Stimulated activated CD4-positive, alpha-beta T cell treated with anti-CD3 and anti-CD28 coated beads, Interleukin-4, amount 100 ng/mL, for 1 hour (primary cell): ENCODE measurements at regions not wholly inside any gene's neighbourhood (a gene's known extent, or its start where the extent isn't known, plus 50 kb on each side); places are given as distances from the start of the nearest gene placed in this dataset.
"Not testable (repeated sequence)": the region's sequence is repeated elsewhere in the genome, so short reads cannot be mapped to it uniquely, and the experiment has no call there.

Source experiments
- DNase-seq: peaks from one replicate; pipeline ENCODE4 v3.0.0-alpha.2; 2020

DNA sequence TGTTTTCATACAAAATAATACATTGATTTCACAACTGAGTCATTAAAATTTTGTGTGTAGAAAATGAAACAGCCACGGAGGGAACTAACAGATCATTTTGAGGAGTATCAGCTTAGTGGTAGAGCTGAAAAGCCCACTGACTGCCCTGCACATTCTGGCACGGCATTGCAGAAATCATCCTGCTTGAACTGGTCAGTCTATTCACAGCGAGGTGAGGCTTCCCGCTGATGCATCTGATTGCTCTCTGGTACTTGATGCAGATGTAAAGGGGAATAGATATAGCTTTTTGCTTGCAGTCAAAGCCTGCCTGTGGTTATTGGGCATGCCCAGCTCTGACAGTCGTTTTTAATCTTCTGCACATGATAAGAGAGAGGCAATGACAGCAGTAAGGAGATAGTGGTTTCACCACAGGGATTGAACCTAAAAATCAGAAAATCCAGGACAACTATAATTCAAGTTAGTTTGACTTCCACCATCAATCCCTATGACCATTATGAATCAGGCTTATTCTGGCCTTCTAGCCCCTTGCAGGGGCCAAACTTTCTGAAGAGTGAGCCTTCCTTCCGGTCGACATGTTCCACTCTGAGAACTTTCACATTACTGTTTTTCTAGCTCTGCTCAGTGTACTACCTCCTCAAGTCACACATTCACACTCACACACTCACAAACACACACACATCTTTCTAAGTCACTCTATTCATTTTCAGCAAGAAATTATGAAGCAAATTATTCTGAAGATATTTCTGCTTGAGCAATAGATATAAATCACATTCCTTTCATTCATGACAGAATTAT lies 782.8 kb upstream of the NUDT12 start:
- no peak for DNase-seq

DNA sequence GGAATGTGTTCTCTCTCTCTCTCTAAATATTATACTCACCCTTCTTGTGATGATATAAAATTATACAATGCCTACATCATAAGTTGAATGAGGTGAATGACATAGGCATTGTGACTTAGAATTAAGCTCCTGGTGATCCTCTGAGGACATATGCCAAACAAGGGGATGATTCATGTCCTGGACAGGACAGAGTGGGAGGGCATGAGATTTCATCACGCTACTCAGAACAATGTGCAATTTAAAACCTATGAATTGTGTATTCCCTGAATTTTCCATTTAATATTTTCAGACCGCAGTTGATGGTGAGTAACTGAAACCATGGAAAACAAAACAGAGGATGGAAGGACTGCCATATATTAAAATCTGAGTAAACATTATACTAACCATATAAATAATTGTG lies 782.2 kb upstream of the NUDT12 start:
- no peak for DNase-seq

DNA sequence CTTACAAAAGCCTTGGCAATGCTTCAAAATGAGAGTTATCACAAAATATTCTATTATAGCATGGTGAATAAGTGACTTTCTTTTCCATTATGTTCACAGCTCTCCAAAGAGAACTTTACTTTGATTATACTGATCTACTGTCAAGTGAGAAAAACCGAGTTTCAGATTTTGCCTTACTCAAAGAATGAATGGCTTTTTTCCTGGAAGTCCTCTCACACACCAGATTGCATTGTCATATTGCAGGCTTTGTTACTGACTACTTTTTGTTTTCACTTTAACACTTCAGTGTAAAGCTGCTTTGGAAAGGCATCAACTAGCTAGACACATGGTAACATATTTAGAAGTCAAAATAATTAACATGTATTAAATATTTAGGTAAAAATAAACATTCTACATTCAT lies 765.2 kb upstream of the NUDT12 start:
- no peak for DNase-seq

DNA sequence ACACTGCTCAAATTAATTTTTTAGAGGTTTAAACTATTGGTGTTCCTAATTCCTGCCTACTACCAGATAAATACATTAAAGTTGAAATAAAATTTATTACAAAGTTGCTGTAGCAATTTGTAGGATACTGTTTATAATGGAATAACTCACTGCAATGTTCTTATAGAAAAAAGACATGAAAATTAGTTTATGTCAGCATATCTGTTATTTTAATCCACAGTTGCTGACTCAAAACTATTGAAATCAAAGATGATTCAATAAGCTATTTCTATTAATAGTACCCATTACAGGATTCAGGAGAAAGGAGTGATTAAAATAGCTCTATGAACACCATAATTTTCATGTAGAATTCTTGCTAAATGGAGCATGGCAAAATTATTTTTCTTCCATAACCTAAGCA lies 764.4 kb upstream of the NUDT12 start:
- no peak for DNase-seq

DNA sequence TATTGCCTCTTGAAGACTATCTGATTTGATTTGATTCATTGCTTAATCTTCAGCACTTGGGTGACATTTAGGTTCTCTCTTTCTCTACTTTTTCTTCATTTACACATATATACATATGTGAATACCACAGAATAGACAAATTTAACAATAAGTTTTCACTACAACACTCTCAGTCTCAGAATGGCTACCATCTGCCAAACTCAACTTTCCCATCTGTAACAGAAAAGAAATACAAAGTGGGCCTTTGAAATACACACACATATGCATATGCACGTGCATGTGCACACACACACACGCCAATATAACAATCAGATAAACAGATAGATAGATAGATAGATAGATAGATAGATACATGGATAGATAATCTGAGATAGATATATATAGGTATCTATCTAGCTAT lies 762.8 kb upstream of the NUDT12 start:
- no peak for DNase-seq

GRCh38 chr5:104316676-104317075 lies 754.1 kb upstream of the NUDT12 start:
- not testable (repeated sequence) for DNase-seq

- DNase-seq = no peak
Measured at GRCh38 chr5:104312481-104312880, 749.9 kb upstream of the NUDT12 start.

- DNase-seq = no peak
Measured at GRCh38 chr5:104305602-104306001, 743.0 kb upstream of the NUDT12 start.

DNA sequence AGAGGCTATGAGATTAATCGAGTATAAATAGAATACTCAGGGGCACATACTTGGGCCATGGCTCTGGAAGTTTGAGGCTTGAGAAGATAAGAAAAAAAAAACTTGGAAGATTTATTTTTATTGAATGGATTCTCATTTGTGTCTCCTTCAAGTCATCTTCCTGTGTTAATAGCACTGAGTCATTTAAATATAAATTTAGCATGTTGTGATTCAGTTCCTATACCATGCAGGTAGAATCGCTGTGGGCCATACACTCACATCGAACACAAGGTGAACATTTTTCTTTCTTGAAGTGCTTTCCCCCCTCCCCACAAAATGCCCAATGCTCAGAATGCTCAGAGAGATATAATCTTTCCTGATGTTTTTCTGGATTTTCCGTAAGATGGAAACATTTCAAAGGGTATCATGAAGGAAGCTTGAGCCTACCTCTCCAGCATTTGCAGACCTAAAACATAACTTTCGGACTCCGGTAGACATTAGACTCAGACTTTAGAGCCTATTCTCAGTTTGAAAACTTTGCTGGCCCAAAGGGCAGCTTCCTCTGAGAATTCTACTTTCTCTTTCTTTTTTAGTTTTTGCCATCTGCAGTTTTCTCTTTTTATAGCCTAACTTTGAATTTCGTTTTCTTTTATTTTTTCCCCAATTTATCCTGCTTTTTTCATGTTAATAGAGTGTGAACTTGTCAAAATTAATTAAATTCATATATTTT lies 737.6 kb upstream of the NUDT12 start:
- DNase-seq = no peak

DNA sequence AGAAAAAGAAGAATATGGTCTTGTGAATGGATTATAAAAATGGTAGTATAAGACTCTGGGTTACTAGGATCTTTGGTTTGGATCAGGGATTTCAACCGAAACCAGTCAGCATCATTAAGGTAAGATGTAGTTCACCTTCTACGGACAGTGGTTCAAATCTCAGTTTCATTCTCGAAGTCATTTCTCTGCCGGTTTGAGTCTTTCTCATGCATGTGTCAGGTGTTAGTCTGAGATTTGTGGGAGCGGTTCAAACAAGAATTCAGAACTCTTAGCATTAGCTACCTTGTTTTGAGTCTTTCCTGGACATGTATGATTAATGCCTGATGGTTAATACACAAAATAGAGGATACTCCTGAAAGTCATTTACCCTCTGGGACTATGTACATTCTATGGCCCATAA lies 735.9 kb upstream of the NUDT12 start:
- no peak for DNase-seq

- no peak for DNase-seq
Measured at GRCh38 chr5:104297076-104297475, 734.5 kb upstream of the NUDT12 start.

DNA sequence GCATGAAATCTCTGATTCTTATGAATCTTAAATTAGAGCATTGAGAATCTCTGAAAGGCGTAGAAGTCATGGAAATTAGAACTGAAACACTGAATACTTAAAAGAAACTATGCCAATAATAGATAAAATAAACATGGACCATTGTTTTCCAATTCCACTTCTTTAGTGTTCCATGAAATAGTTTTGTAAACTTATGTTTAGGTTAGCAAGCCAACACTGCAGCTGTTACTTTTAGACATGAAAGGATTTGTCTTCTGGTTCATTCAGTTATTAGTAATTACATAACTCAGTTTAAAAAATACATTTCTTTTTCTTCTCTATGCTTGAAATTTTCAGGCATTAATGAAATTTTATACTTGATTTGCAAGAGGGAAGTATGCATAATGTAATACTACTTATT lies 733.4 kb upstream of the NUDT12 start:
- no peak for DNase-seq

- DNase-seq = no peak
Measured at GRCh38 chr5:104283136-104283535, 720.5 kb upstream of the NUDT12 start.

DNA sequence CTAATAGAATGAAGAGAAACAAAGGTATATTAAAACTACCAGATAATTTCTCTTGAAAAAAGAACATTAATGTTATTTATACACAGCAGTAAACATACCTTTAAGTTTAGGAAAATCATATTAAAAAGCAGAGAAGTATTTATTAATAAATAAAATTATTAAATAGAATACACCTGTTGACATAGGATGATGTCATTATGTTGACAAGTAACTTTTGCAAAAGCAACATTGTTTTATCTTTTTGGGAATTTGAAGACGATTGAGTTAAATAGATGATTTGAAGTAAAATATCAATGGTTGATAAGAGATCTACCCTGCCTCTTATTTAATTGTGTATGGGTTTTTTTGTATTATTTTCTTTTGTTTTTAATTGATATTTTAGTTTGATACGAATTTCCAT lies 711.1 kb upstream of the NUDT12 start:
- DNase-seq = no peak

DNA sequence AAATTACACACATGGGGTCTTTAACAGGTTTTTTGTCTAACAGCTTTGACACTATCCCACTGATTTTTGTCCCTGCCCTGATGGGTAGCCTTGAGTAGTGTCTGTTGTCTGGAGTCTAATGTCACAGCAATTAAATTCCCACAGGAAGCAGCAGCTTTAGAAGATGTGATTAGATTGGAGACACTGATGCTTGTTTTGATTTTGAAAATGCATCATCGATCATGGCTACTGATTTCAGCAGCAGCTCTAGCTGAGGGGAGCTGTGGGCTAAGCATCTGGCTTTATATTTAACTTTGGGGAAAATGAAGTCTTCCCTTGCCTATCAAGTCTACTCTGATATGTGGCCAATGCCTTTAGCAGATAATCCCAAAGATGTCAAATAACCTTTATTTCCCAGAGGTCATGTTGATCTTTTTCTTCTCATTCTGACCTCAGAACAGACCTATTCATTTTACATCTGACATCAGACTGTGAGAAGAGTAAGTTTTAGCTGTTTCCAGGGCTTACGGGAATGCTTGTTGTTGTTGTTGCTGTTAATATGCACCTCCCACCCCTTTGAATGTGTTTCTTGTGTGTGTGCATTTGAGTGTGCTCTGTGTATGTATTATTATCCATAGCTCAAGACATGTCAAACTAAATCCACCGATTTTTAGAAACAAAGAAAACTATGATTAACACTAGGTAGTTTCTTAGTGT lies 704.9 kb upstream of the NUDT12 start:
- no peak for DNase-seq

GRCh38 chr5:104266161-104266560 lies 703.6 kb upstream of the NUDT12 start:
- no peak for DNase-seq

DNA sequence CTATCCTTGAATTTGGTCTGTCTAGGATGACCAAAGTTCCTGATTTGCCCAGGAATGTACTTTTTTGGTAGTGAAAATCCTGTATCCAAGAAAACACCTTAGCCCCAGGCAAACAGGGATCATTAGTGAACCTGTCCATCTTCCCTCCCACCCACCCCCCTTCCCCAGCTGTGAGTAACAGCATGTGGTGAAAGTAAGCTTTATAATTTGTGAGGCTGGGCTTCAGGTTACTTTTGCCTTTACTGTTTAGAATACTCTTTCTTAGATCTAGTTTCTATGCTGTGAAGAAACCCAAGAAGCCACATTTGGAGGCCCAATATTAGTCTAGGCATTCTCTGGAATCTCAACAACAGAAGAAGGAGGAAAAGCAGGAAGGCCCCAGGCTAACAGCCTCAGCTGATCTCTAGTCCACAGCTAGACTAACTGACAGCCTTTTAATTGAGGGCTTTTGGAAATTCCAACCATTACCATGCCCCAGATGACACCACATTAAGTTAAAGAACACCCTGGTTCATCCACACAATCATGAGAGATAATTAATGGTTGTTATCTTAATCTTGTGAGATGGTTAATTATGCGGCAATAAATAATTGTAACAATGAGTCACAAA lies 703.0 kb upstream of the NUDT12 start:
- DNase-seq = no peak

DNA sequence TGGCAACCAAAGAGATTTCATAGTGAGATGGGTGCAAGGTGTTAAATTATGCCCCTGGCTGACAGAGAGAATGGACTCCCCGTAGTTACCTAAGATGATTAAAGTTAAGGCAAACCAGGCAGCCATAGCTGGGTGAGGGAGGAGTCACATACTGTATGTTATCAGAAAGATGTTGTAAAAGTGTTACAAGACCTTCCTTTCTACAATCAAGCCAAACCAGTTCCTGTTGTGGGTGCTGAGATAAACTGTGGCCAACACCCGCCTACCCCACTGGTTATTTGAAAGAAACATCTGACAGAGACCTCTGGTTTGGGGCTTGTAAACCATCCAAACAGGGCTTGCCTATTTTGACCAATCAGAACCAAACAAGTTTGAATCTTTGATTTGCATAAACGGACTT lies 684.7 kb upstream of the NUDT12 start:
- no peak for DNase-seq

DNA sequence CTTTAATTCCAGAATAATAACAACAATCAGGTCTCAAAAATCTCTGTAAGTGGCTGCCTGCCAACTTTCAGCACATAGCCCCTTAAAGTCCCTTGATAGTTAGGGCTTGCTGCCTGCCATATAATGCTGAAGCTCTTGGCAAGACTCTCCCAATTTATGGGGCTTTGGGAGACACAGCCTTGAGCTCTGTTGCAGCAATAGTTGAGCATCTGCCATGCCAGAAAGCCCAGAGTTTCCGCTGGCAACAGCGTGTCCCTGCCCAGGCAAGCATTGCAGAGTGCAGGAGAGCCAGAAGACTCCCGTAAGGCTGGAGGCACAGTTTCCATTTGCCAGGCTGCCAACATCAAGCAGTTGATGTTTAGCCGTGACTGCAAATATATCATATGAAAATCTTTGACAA lies 678.5 kb upstream of the NUDT12 start:
- no peak for DNase-seq

GRCh38 chr5:104237586-104237985 lies 675.0 kb upstream of the NUDT12 start:
- no peak for DNase-seq

- no peak for DNase-seq
Measured at GRCh38 chr5:104223885-104224773, 661.5 kb upstream of the NUDT12 start.

DNA sequence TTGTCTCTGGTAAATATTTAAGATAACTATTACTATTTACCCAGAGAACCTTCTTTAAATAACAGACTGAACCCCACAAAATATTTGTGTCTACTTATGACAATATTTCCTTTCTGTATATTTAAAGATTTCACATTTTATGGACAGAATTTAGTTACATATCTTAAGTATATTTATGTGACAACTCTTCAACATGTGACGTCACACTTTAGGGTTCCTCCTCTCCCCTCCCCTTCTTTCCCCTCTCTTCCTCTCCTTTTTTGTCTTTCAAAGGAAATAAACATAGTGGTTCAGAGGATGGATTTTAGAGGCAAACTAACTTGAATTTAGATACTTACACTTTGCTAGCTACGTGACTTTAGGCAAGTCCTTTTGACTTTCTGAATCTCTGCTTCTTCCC lies 655.6 kb upstream of the NUDT12 start:
- DNase-seq = no peak

- no peak for DNase-seq
Measured at GRCh38 chr5:104213216-104213615, 650.6 kb upstream of the NUDT12 start.
